Astrocyte (in vitro differentiated cells and primary cell): ENCODE measurements at regions not wholly inside any gene's neighbourhood (a gene's known extent, or its start where the extent isn't known, plus 50 kb on each side); places are given as distances from the start of the nearest gene placed in this dataset.

Source experiments
- DNase-seq: peaks from one replicate; pipeline ENCODE4 v3.0.0-alpha.2; 2010; ENCODE audit warnings: low read depth
- FAIRE-seq: peaks from 2 replicates; lab custom pipeline; 2011; peaks lifted over from hg19 to GRCh38; lab: Jason Lieb, UNC
- H2AFZ ChIP-seq: 2 replicates; pipeline ENCODE4 v1.6.0; 2012; ENCODE audit warnings: low read depth, low read length, inconsistent platforms
- H3K27ac ChIP-seq: 2 replicates; pipeline ENCODE4 v1.5.1; 2011; ENCODE audit warnings: low read depth, low read length, inconsistent platforms
- H3K27me3 ChIP-seq: 2 replicates; pipeline ENCODE4 v1.6.0; 2011; ENCODE audit warnings: low read length, inconsistent platforms; ENCODE audit not compliant: insufficient read depth
- H3K36me3 ChIP-seq: 2 replicates; pipeline ENCODE4 v1.5.1; 2011; ENCODE audit warnings: low read length, inconsistent platforms; ENCODE audit not compliant: insufficient read depth
- H3K4me1 ChIP-seq: 2 replicates; pipeline ENCODE4 v1.5.1; 2011; ENCODE audit warnings: low read length, inconsistent platforms; ENCODE audit not compliant: insufficient read depth
- H3K4me2 ChIP-seq: 2 replicates; pipeline ENCODE4 v1.6.0; 2012; ENCODE audit warnings: low read length, inconsistent platforms
- H3K4me3 ChIP-seq: 2 replicates; pipeline ENCODE4 v1.5.1; 2011; ENCODE audit warnings: low read depth, mild to moderate bottlenecking, low read length, inconsistent platforms; ENCODE audit not compliant: insufficient read depth
- H3K79me2 ChIP-seq: 2 replicates; pipeline ENCODE4 v1.6.0; 2012; ENCODE audit warnings: mild to moderate bottlenecking, low read length, inconsistent platforms; ENCODE audit not compliant: insufficient read depth
- H3K9ac ChIP-seq: 2 replicates; pipeline ENCODE4 v1.6.0; 2012; ENCODE audit warnings: mild to moderate bottlenecking, low read length, inconsistent platforms
- H3K9me3 ChIP-seq: 2 replicates; pipeline ENCODE4 v1.5.1; 2012; ENCODE audit warnings: low read depth, mild to moderate bottlenecking, low read length, inconsistent platforms; ENCODE audit not compliant: insufficient read depth
- H4K20me1 ChIP-seq: 2 replicates; pipeline ENCODE4 v1.6.0; 2012; ENCODE audit warnings: low read length, inconsistent platforms; ENCODE audit not compliant: insufficient read depth
- H3K27ac Mint-ChIP-seq: one replicate; pipeline ENCODE4 v1.8.0; 2021; ENCODE audit warnings: mild to moderate bottlenecking, mixed read lengths; ENCODE audit not compliant: unreplicated experiment
- H3K27me3 Mint-ChIP-seq: one replicate; pipeline ENCODE4 v1.8.0; 2021; ENCODE audit warnings: low read depth, mixed read lengths; ENCODE audit not compliant: unreplicated experiment
- H3K36me3 Mint-ChIP-seq: one replicate; pipeline ENCODE4 v1.8.0; 2021; ENCODE audit warnings: low read depth, mixed read lengths; ENCODE audit not compliant: unreplicated experiment
- H3K4me1 Mint-ChIP-seq: one replicate; pipeline ENCODE4 v1.8.0; 2021; ENCODE audit warnings: low read depth, mixed read lengths; ENCODE audit not compliant: unreplicated experiment
- H3K4me3 Mint-ChIP-seq: one replicate; pipeline ENCODE4 v1.8.0; 2021; ENCODE audit warnings: mild to moderate bottlenecking, moderate library complexity, mixed read lengths; ENCODE audit not compliant: unreplicated experiment
- H3K9me3 Mint-ChIP-seq: one replicate; pipeline ENCODE4 v1.8.0; 2021; ENCODE audit warnings: mild to moderate bottlenecking, mixed read lengths; ENCODE audit not compliant: unreplicated experiment
- EZH2 ChIP-seq: IDR thresholded peaks from 2 replicates; pipeline ENCODE4 v1.6.1; 2012; ENCODE audit warnings: mild to moderate bottlenecking, low read length, inconsistent platforms; ENCODE audit not compliant: insufficient read depth
- TF ChIP-seq, protein P1 (sequence below): IDR thresholded peaks from 2 replicates; pipeline ENCODE4 v1.5.1; 2011; ENCODE audit warnings: low read depth, mild to moderate bottlenecking, inconsistent platforms, low read length, moderate library complexity; ENCODE audit not compliant: insufficient read depth

GRCh38 chr16:64455275-64455674 is 666.6 kb downstream of the CDH11 start:
- Mint-ChIP-seq H3K36me3 (no peaks in the 10 kb centered on the region), H3K4me1 (peaks cover 12% of the 10 kb centered on the region), H3K4me3 (no peak overlapping the region), H3K27ac (no peak overlapping the region), H3K27me3 (no peaks in the 10 kb centered on the region), H3K9me3 (peaks cover 2% of the 10 kb centered on the region)
- Histone ChIP-seq H3K9me3 (no peaks in the 10 kb centered on the region), H3K4me3 (no peak overlapping the region), H3K4me1 (peaks cover 3% of the 10 kb centered on the region), H3K27me3 (no peaks in the 10 kb centered on the region), H3K9ac (no peak overlapping the region), H3K79me2 (no peaks in the 10 kb centered on the region), H2AFZ (no peak overlapping the region), H3K27ac (no peak overlapping the region), H4K20me1 (no peaks in the 10 kb centered on the region), H3K4me2 (no peak overlapping the region), H3K36me3 (no peaks in the 10 kb centered on the region)
- no peak for TF ChIP-seq EZH2
- TF ChIP-seq, protein P1, sequence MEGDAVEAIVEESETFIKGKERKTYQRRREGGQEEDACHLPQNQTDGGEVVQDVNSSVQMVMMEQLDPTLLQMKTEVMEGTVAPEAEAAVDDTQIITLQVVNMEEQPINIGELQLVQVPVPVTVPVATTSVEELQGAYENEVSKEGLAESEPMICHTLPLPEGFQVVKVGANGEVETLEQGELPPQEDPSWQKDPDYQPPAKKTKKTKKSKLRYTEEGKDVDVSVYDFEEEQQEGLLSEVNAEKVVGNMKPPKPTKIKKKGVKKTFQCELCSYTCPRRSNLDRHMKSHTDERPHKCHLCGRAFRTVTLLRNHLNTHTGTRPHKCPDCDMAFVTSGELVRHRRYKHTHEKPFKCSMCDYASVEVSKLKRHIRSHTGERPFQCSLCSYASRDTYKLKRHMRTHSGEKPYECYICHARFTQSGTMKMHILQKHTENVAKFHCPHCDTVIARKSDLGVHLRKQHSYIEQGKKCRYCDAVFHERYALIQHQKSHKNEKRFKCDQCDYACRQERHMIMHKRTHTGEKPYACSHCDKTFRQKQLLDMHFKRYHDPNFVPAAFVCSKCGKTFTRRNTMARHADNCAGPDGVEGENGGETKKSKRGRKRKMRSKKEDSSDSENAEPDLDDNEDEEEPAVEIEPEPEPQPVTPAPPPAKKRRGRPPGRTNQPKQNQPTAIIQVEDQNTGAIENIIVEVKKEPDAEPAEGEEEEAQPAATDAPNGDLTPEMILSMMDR = peak; percentile 11
- DNase-seq (peak; percentile 29), FAIRE-seq (no peak)

GRCh38 chr16:64453646-64454045 is 668.2 kb downstream of the CDH11 start:
- no peak overlapping the region for H3K4me2 ChIP-seq
- H3K4me1 Mint-ChIP-seq = peaks cover 5% of the 10 kb centered on the region

GRCh38 chr16:64452446-64452845 is 669.4 kb downstream of the CDH11 start:
- Mint-ChIP-seq H3K9me3 (no peaks in the 10 kb centered on the region), H3K27ac (no peak overlapping the region), H3K4me3 (no peak overlapping the region), H3K36me3 (no peaks in the 10 kb centered on the region), H3K27me3 (no peaks in the 10 kb centered on the region), H3K4me1 (peaks cover 5% of the 10 kb centered on the region)
- Histone ChIP-seq H3K4me3 (no peak overlapping the region), H3K4me1 (peaks cover 3% of the 10 kb centered on the region), H3K9ac (no peak overlapping the region), H3K27ac (no peak overlapping the region), H4K20me1 (no peaks in the 10 kb centered on the region), H3K79me2 (no peaks in the 10 kb centered on the region), H3K36me3 (no peaks in the 10 kb centered on the region), H3K9me3 (no peaks in the 10 kb centered on the region), H3K4me2 (no peak overlapping the region), H3K27me3 (no peaks in the 10 kb centered on the region), H2AFZ (no peak overlapping the region)
- FAIRE-seq (peak; percentile 17), DNase-seq (no peak)
- TF ChIP-seq, protein P1 = no peak
- TF ChIP-seq EZH2 = no peak

More at GRCh38 chr16:64453646-64454045, 668.2 kb downstream of the CDH11 start:
- H3K9me3 ChIP-seq = no peaks in the 10 kb centered on the region
- no peaks in the 10 kb centered on the region for H3K79me2 ChIP-seq
- FAIRE-seq (no peak), DNase-seq (peak; percentile 24)
- no peak overlapping the region for H3K4me3 Mint-ChIP-seq
- no peak overlapping the region for H3K27ac ChIP-seq
- H3K9ac ChIP-seq = no peak overlapping the region
- no peak overlapping the region for H3K4me3 ChIP-seq
- H3K27me3 ChIP-seq = no peaks in the 10 kb centered on the region
- H3K9me3 Mint-ChIP-seq = no peaks in the 10 kb centered on the region
- H3K27me3 Mint-ChIP-seq = no peaks in the 10 kb centered on the region
- no peaks in the 10 kb centered on the region for H3K36me3 Mint-ChIP-seq
- peaks cover 3% of the 10 kb centered on the region for H3K4me1 ChIP-seq
- no peaks in the 10 kb centered on the region for H4K20me1 ChIP-seq
- TF ChIP-seq, protein P1 = no peak
- TF ChIP-seq EZH2 = no peak
- H3K36me3 ChIP-seq = no peaks in the 10 kb centered on the region
- no peak overlapping the region for H3K27ac Mint-ChIP-seq
- H2AFZ ChIP-seq = no peak overlapping the region
